CD4-positive, alpha-beta T cell (primary cell): ENCODE measurements at regions not wholly inside any gene's neighbourhood (a gene's known extent, or its start where the extent isn't known, plus 50 kb on each side); places are given as distances from the start of the nearest gene placed in this dataset.

Experiments
- ATAC-seq: fragments of 200-7000 bp; cut with Tn5 transposase; one replicate; pipeline ENCODE4 v1.10.0; 2022; ENCODE audit warnings: mild to moderate bottlenecking; ENCODE audit not compliant: poor library complexity
- CTCF ChIA-PET: fragments of 350-600 bp; sonication (Branson Sonifier 250); formaldehyde crosslinking; loops from one replicate; lab custom pipeline; 2021; ENCODE audit warnings: antibody characterized with exemption, inconsistent platforms; lab: Charles Lee
- POLR2A ChIA-PET: fragments of 350-600 bp; sonication (Branson Sonifier 250); formaldehyde crosslinking; loops from one replicate; lab custom pipeline; 2021; ENCODE audit warnings: antibody characterized with exemption, inconsistent platforms; lab: Charles Lee
- DNase-seq, 14 experiments: peaks; one replicate each; pipeline ENCODE4 v3.0.0-alpha.2; 2013 to 2020; ENCODE audit warnings: mixed read lengths in 2 of 14
- H3K27ac ChIP-seq, 2 donors: one replicate each; pipeline versions ENCODE4 v1.5.1 to v1.7.0; 2013; ENCODE audit warnings: low read length in 2 of 2, low read depth in 1 of 2, mild to moderate bottlenecking in 1 of 2
- H3K27me3 ChIP-seq, 2 experiments: 1 replicate in 1 of 2; 2 replicates in 1 of 2; pipeline versions ENCODE4 v1.6.1 to v1.7.0; 2013; ENCODE audit warnings: low read length in 2 of 2, control low read depth in 1 of 2, mild to moderate bottlenecking in 1 of 2, moderate library complexity in 1 of 2; ENCODE audit not compliant: insufficient read depth in 2 of 2, control insufficient read depth in 1 of 2
- H3K36me3 ChIP-seq: one replicate; pipeline ENCODE4 v1.6.1; 2013; ENCODE audit warnings: low read length, control low read depth; ENCODE audit not compliant: insufficient read depth
- H3K4me1 ChIP-seq: one replicate; pipeline ENCODE4 v1.6.1; 2013; ENCODE audit warnings: low read length, control low read depth; ENCODE audit not compliant: insufficient read depth
- H3K4me3 ChIP-seq: one replicate; pipeline ENCODE4 v1.5.1; 2013; ENCODE audit warnings: mild to moderate bottlenecking, low read length, moderate library complexity
- H3K9me3 ChIP-seq, 2 experiments: 1 replicate in 1 of 2; 2 replicates in 1 of 2; pipeline versions ENCODE4 v1.6.1 to v1.7.0; 2013; ENCODE audit warnings: low read length in 2 of 2, mild to moderate bottlenecking in 2 of 2, control low read depth in 1 of 2, moderate library complexity in 1 of 2; ENCODE audit not compliant: control insufficient read depth in 1 of 2, insufficient read depth in 1 of 2
- H3K27ac Mint-ChIP-seq: one replicate; pipeline ENCODE4 v1.8.0; 2020; ENCODE audit warnings: mixed read lengths
- H3K27me3 Mint-ChIP-seq: one replicate; pipeline ENCODE4 v1.8.0; 2021; ENCODE audit warnings: mixed read lengths
- H3K36me3 Mint-ChIP-seq: one replicate; pipeline ENCODE4 v1.8.0; 2021; ENCODE audit warnings: low read depth, mixed read lengths
- H3K4me1 Mint-ChIP-seq: one replicate; pipeline ENCODE4 v1.8.0; 2021; ENCODE audit warnings: low read depth, mixed read lengths
- H3K4me3 Mint-ChIP-seq: one replicate; pipeline ENCODE4 v1.8.0; 2020; ENCODE audit warnings: mild to moderate bottlenecking, mixed read lengths
- H3K9me3 Mint-ChIP-seq: one replicate; pipeline ENCODE4 v1.8.0; 2020; ENCODE audit warnings: mixed read lengths
- intact Hi-C, 2 experiments: fragments of 100-400 bp; cut with DNase I in 1 of 2; cut with micrococcal nuclease in 1 of 2; formaldehyde crosslinking; loops; one replicate each; pipeline versions ENCODE4 v1.15.1 to v1.9.0; 2023 to 2025; cut with DNase I, micrococcal nuclease
- TF ChIP-seq, protein P1 (sequence below): fragments of 200-600 bp; IDR thresholded peaks from one replicate; pipeline ENCODE4 v1.8.0; 2022; ENCODE audit warnings: antibody characterized with exemption, mild to moderate bottlenecking

- ChIA-PET POLR2A (no interaction called here), CTCF (no interaction called here)
- Histone ChIP-seq H3K27me3 (no peaks in the 10 kb centered on the region), H3K36me3 (no peaks in the 10 kb centered on the region), H3K27ac (no peak overlapping the region), H3K4me1 (no peaks in the 10 kb centered on the region), H3K9me3 (peaks cover 0 to 4% of the 10 kb centered on the region in 2 experiments), H3K4me3 (no peak overlapping the region)
- no peaks in the 10 kb centered on the region for H3K4me1 Mint-ChIP-seq
- no peaks in the 10 kb centered on the region for H3K36me3 Mint-ChIP-seq
- H3K27ac Mint-ChIP-seq, result no peak overlapping the region
- peaks cover 12% of the 10 kb centered on the region for H3K9me3 Mint-ChIP-seq
- no peak for DNase-seq
- TF ChIP-seq, protein P1, sequence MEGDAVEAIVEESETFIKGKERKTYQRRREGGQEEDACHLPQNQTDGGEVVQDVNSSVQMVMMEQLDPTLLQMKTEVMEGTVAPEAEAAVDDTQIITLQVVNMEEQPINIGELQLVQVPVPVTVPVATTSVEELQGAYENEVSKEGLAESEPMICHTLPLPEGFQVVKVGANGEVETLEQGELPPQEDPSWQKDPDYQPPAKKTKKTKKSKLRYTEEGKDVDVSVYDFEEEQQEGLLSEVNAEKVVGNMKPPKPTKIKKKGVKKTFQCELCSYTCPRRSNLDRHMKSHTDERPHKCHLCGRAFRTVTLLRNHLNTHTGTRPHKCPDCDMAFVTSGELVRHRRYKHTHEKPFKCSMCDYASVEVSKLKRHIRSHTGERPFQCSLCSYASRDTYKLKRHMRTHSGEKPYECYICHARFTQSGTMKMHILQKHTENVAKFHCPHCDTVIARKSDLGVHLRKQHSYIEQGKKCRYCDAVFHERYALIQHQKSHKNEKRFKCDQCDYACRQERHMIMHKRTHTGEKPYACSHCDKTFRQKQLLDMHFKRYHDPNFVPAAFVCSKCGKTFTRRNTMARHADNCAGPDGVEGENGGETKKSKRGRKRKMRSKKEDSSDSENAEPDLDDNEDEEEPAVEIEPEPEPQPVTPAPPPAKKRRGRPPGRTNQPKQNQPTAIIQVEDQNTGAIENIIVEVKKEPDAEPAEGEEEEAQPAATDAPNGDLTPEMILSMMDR, result no peak
- intact Hi-C loops, result no loop called here
- no peak overlapping the region for H3K4me3 Mint-ChIP-seq
- H3K27me3 Mint-ChIP-seq, result no peaks in the 10 kb centered on the region
- ATAC-seq, result no peak
These were observed 87.2 kb downstream of the ATPSCKMT start for GRCh38 chr5:10162468-10162867.

GRCh38 chr5:10161778-10162177 is 87.9 kb downstream of the ATPSCKMT start:
- H3K36me3 ChIP-seq, result no peaks in the 10 kb centered on the region

GRCh38 chr5:10160241-10160640 is 89.4 kb downstream of the ATPSCKMT start:
- no peaks in the 10 kb centered on the region for H3K4me1 ChIP-seq
- no peak overlapping the region for H3K27ac ChIP-seq
- H3K27me3 Mint-ChIP-seq, result no peaks in the 10 kb centered on the region
- H3K4me3 Mint-ChIP-seq, result no peak overlapping the region
- TF ChIP-seq, protein P1, result no peak
- DNase-seq (no peak), ATAC-seq (no peak)
- intact Hi-C loops, result no loop called here
- H3K36me3 Mint-ChIP-seq, result no peaks in the 10 kb centered on the region
- no peak overlapping the region for H3K4me3 ChIP-seq
- ChIA-PET POLR2A (no interaction called here), CTCF (no interaction called here)
- peaks cover 6% of the 10 kb centered on the region for H3K9me3 Mint-ChIP-seq
- H3K4me1 Mint-ChIP-seq, result no peaks in the 10 kb centered on the region
- H3K27me3 ChIP-seq, result no peaks in the 10 kb centered on the region
- no peak overlapping the region for H3K27ac Mint-ChIP-seq
- H3K9me3 ChIP-seq, result peaks cover 0 to 3% of the 10 kb centered on the region in 2 experiments
- no peaks in the 10 kb centered on the region for H3K36me3 ChIP-seq

More at GRCh38 chr5:10161778-10162177, 87.9 kb downstream of the ATPSCKMT start:
- ChIA-PET CTCF (no interaction called here), POLR2A (no interaction called here)
- DNase-seq (no peak), ATAC-seq (no peak)
- peaks cover 12% of the 10 kb centered on the region for H3K9me3 Mint-ChIP-seq
- TF ChIP-seq, protein P1, result no peak
- H3K27me3 ChIP-seq, result no peaks in the 10 kb centered on the region
- H3K4me1 Mint-ChIP-seq, result no peaks in the 10 kb centered on the region
- H3K27ac ChIP-seq, result no peak overlapping the region
- no peaks in the 10 kb centered on the region for H3K27me3 Mint-ChIP-seq
- H3K27ac Mint-ChIP-seq, result no peak overlapping the region
- H3K4me3 Mint-ChIP-seq, result no peak overlapping the region
- H3K4me3 ChIP-seq, result no peak overlapping the region
- H3K9me3 ChIP-seq, result peaks cover 0 to 3% of the 10 kb centered on the region in 2 experiments
- intact Hi-C loops, result no loop called here
- H3K4me1 ChIP-seq, result no peaks in the 10 kb centered on the region
- H3K36me3 Mint-ChIP-seq, result no peaks in the 10 kb centered on the region
